ENCODE measurements at regions not wholly inside any gene's neighbourhood (a gene's known extent, or its start where the extent isn't known, plus 50 kb on each side); places are given as distances from the start of the nearest gene placed in this dataset.

GRCh38 chr5:61680247-61680646, 348.2 kb downstream of the ZSWIM6 start:
- CTCF ChIA-PET, result no interaction called here
- POLR2A ChIA-PET (ENCODE audit: unreplicated experiment), result no interaction called here

DNA sequence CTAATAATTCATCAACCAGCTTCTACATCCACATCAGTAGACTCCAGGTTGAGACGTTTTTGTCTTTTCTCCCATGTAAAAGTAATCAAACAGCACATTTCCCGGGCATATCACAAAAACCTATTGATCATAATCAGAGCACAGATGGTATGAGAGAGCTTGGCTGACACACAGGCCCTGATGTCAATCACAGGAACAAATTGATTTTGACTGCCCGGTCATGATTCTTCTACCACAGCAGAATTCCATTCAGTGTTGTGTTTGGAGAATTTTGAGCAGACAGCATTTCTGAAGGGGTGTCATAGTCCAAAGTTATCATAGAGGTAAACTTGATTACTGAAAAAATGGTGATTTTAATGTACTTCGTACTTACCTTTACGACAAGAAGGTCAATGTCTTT, 351.1 kb downstream of the ZSWIM6 start:
- H4K20me1 ChIP-seq (ENCODE audit: insufficient read depth), result no peaks in the 10 kb centered on the region
- 0 out of 2 replicates have a peak, but pooled peaks cover 3% of the 10 kb centered on the region for H3K9me3 ChIP-seq (ENCODE audit: insufficient read depth, low read depth)
- no peak overlapping the region for H3K4me3 ChIP-seq
- no peaks in the 10 kb centered on the region for H3K4me1 ChIP-seq (replicated peaks; ENCODE audit: insufficient read depth)
- H3F3A ChIP-seq (ENCODE audit: insufficient read depth, low read depth), result no peaks in the 10 kb centered on the region
- no peaks in the 10 kb centered on the region for H3K79me2 ChIP-seq (ENCODE audit: low read depth)
- no peak overlapping the region for H3K4me2 ChIP-seq
- H3K36me3 ChIP-seq (ENCODE audit: low read depth), result no peaks in the 10 kb centered on the region
- ChIA-PET POLR2A (ENCODE audit: unreplicated experiment) (no interaction called here), CTCF (no interaction called here)
- H3K27ac ChIP-seq, result no peak overlapping the region
- TF ChIP-seq CTCF (conservative IDR thresholded peaks at IDR 0.05) (no peak), EZH2 (IDR thresholded peaks at IDR 0.05; ENCODE audit: low read depth) (no peak)
- no peak overlapping the region for H2AFZ ChIP-seq
- DNase-seq, result no peak
- BruUV-seq (replicated peaks), result no TSS peak
- H3K9me2 ChIP-seq (ENCODE audit: insufficient read depth), result no peaks in the 10 kb centered on the region
- peaks cover 13% of the 10 kb centered on the region for H3K27me3 ChIP-seq (ENCODE audit: insufficient read depth, low read depth)
- intact Hi-C loops (cut with micrococcal nuclease; ENCODE audit: unreplicated experiment), result no loop called here

More at GRCh38 chr5:61680247-61680646, 348.2 kb downstream of the ZSWIM6 start:
- H3K4me2 ChIP-seq, result no peak overlapping the region
- 0 out of 2 replicates have a peak, but pooled peaks cover 3% of the 10 kb centered on the region for H3K9me3 ChIP-seq (ENCODE audit: insufficient read depth, low read depth)
- H3K27ac ChIP-seq, result no peak overlapping the region
- intact Hi-C loops (cut with micrococcal nuclease; ENCODE audit: unreplicated experiment), result no loop called here
- DNase-seq, result no peak
- no peaks in the 10 kb centered on the region for H3K79me2 ChIP-seq (ENCODE audit: low read depth)
- no peaks in the 10 kb centered on the region for H3K9me2 ChIP-seq (ENCODE audit: insufficient read depth)
- H3K27me3 ChIP-seq (ENCODE audit: insufficient read depth, low read depth), result no peaks in the 10 kb centered on the region
- no peaks in the 10 kb centered on the region for H3K4me1 ChIP-seq (replicated peaks; ENCODE audit: insufficient read depth)
- H3K36me3 ChIP-seq (ENCODE audit: low read depth), result no peaks in the 10 kb centered on the region
- BruUV-seq (replicated peaks), result no TSS peak
- H3F3A ChIP-seq (ENCODE audit: insufficient read depth, low read depth), result no peaks in the 10 kb centered on the region
- H2AFZ ChIP-seq, result no peak overlapping the region
- H4K20me1 ChIP-seq (ENCODE audit: insufficient read depth), result no peaks in the 10 kb centered on the region
- no peak overlapping the region for H3K4me3 ChIP-seq
- TF ChIP-seq EZH2 (IDR thresholded peaks at IDR 0.05; ENCODE audit: low read depth) (no peak), CTCF (conservative IDR thresholded peaks at IDR 0.05) (no peak)

- CTCF ChIA-PET, result no interaction called here
- no peaks in the 10 kb centered on the region for H3F3A ChIP-seq (ENCODE audit: insufficient read depth, low read depth)
- no peaks in the 10 kb centered on the region for H3K9me2 ChIP-seq (ENCODE audit: insufficient read depth)
- H3K4me2 ChIP-seq, result no peak overlapping the region
- H3K27ac ChIP-seq, result no peak overlapping the region
- POLR2A ChIA-PET (ENCODE audit: unreplicated experiment), result no interaction called here
- no peak overlapping the region for H3K4me3 ChIP-seq
- intact Hi-C loops (cut with micrococcal nuclease; ENCODE audit: unreplicated experiment), result no loop called here
- H4K20me1 ChIP-seq (ENCODE audit: insufficient read depth), result no peaks in the 10 kb centered on the region
- H2AFZ ChIP-seq, result no peak overlapping the region
- H3K36me3 ChIP-seq (ENCODE audit: low read depth), result no peaks in the 10 kb centered on the region
- BruUV-seq (replicated peaks), result no TSS peak
- peaks cover 20% of the 10 kb centered on the region for H3K27me3 ChIP-seq (ENCODE audit: insufficient read depth, low read depth)
- no peak for TF ChIP-seq EZH2 (IDR thresholded peaks at IDR 0.05; ENCODE audit: low read depth)
- TF ChIP-seq CTCF (conservative IDR thresholded peaks at IDR 0.05), result no peak
- H3K4me1 ChIP-seq (replicated peaks; ENCODE audit: insufficient read depth), result no peaks in the 10 kb centered on the region
- no peaks in the 10 kb centered on the region for H3K79me2 ChIP-seq (ENCODE audit: low read depth)
- H3K9me3 ChIP-seq (ENCODE audit: insufficient read depth, low read depth), result 0 out of 2 replicates have a peak, but pooled peaks cover 3% of the 10 kb centered on the region
- no peak for DNase-seq
These were observed 351.9 kb downstream of the ZSWIM6 start for GRCh38 chr5:61683926-61684325.
